ENCODE measurements at regions not wholly inside any gene's neighbourhood (a gene's known extent, or its start where the extent isn't known, plus 50 kb on each side); places are given as distances from the start of the nearest gene placed in this dataset.

- TF ChIP-seq, protein P1, sequence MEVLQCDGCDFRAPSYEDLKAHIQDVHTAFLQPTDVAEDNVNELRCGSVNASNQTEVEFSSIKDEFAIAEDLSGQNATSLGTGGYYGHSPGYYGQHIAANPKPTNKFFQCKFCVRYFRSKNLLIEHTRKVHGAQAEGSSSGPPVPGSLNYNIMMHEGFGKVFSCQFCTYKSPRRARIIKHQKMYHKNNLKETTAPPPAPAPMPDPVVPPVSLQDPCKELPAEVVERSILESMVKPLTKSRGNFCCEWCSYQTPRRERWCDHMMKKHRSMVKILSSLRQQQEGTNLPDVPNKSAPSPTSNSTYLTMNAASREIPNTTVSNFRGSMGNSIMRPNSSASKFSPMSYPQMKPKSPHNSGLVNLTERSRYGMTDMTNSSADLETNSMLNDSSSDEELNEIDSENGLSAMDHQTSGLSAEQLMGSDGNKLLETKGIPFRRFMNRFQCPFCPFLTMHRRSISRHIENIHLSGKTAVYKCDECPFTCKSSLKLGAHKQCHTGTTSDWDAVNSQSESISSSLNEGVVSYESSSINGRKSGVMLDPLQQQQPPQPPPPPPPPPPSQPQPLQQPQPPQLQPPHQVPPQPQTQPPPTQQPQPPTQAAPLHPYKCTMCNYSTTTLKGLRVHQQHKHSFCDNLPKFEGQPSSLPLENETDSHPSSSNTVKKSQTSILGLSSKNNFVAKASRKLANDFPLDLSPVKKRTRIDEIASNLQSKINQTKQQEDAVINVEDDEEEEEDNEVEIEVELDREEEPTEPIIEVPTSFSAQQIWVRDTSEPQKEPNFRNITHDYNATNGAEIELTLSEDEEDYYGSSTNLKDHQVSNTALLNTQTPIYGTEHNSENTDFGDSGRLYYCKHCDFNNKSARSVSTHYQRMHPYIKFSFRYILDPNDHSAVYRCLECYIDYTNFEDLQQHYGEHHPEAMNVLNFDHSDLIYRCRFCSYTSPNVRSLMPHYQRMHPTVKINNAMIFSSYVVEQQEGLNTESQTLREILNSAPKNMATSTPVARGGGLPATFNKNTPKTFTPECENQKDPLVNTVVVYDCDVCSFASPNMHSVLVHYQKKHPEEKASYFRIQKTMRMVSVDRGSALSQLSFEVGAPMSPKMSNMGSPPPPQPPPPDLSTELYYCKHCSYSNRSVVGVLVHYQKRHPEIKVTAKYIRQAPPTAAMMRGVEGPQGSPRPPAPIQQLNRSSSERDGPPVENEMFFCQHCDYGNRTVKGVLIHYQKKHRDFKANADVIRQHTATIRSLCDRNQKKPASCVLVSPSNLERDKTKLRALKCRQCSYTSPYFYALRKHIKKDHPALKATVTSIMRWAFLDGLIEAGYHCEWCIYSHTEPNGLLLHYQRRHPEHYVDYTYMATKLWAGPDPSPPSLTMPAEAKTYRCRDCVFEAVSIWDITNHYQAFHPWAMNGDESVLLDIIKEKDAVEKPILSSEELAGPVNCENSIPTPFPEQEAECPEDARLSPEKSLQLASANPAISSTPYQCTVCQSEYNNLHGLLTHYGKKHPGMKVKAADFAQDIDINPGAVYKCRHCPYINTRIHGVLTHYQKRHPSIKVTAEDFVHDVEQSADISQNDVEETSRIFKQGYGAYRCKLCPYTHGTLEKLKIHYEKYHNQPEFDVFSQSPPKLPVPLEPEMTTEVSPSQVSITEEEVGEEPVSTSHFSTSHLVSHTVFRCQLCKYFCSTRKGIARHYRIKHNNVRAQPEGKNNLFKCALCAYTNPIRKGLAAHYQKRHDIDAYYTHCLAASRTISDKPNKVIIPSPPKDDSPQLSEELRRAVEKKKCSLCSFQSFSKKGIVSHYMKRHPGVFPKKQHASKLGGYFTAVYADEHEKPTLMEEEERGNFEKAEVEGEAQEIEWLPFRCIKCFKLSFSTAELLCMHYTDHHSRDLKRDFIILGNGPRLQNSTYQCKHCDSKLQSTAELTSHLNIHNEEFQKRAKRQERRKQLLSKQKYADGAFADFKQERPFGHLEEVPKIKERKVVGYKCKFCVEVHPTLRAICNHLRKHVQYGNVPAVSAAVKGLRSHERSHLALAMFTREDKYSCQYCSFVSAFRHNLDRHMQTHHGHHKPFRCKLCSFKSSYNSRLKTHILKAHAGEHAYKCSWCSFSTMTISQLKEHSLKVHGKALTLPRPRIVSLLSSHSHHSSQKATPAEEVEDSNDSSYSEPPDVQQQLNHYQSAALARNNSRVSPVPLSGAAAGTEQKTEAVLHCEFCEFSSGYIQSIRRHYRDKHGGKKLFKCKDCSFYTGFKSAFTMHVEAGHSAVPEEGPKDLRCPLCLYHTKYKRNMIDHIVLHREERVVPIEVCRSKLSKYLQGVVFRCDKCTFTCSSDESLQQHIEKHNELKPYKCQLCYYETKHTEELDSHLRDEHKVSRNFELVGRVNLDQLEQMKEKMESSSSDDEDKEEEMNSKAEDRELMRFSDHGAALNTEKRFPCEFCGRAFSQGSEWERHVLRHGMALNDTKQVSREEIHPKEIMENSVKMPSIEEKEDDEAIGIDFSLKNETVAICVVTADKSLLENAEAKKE (CRISPR knock-in tag; IDR thresholded peaks at IDR 0.05): no peak
- no peak for TF ChIP-seq EZH2 (IDR thresholded peaks at IDR 0.05; ENCODE audit: low read depth, unreplicated experiment)
- TF ChIP-seq POLR2AphosphoS5 (IDR thresholded peaks at IDR 0.05; ENCODE audit: low read depth): no peak
- no peak for TF ChIP-seq ZNF331 (CRISPR knock-in tag; IDR thresholded peaks at IDR 0.05; ENCODE audit: low read depth)
- TF ChIP-seq ETS1 (IDR thresholded peaks at IDR 0.05): no peak
- TF ChIP-seq NANOG (IDR thresholded peaks at IDR 0.05; ENCODE audit: borderline replicate concordance): no peak
- TF ChIP-seq CTCF (conservative IDR thresholded peaks at IDR 0.05; ENCODE audit: low read depth in 2 of 2): no peak
These were observed 296.6 kb downstream of the PLOD2 start (continued) for GRCh38 chr3:145864336-145864735.
